Testis (tissue), 2 donors: ENCODE measurements at regions not wholly inside any gene's neighbourhood (a gene's known extent, or its start where the extent isn't known, plus 50 kb on each side); places are given as distances from the start of the nearest gene placed in this dataset.

ENCODE experiments used
- DNase-seq: peaks from one replicate; pipeline ENCODE4 v3.0.0-alpha.2; 2019
- H3K27ac ChIP-seq, 2 donors: fragments of 200-600 bp; sonication (generic); one replicate each; pipeline ENCODE4 v1.5.1; 2019
- H3K27me3 ChIP-seq: fragments of 200-600 bp; sonication (generic); one replicate; pipeline ENCODE4 v1.5.1; 2019
- H3K36me3 ChIP-seq: fragments of 200-600 bp; sonication (generic); one replicate; pipeline ENCODE4 v1.5.1; 2017; ENCODE audit warnings: low read depth; ENCODE audit errors: missing control alignments
- H3K4me1 ChIP-seq: fragments of 200-600 bp; sonication (generic); one replicate; pipeline ENCODE4 v1.5.1; 2019
- H3K4me3 ChIP-seq, 2 donors: fragments of 200-600 bp; sonication (generic); one replicate each; pipeline ENCODE4 v1.5.1; 2017 to 2019
- H3K9me3 ChIP-seq: fragments of 200-600 bp; sonication (generic); one replicate; pipeline ENCODE4 v1.5.1; 2017
- POLR2A ChIP-seq: fragments of 450-650 bp; IDR thresholded peaks from one replicate; pipeline ENCODE4 v1.6.1; 2017; ENCODE audit warnings: antibody characterized with exemption, mild to moderate bottlenecking, moderate library complexity
- WGBS, 2 donors: methylation state at CpG; one replicate each; pipeline ENCODE4 v1.1.5; 2018; 5-methylcytosine and 5-hydroxymethylcytosine counted together
- intact Hi-C: fragments of 100-400 bp; cut with DNase I; formaldehyde crosslinking; loops from one replicate; pipeline ENCODE4 v1.15.1; 2023; ENCODE audit warnings: low total_unique reads
- TF ChIP-seq, protein P1 (sequence below), 3 experiments: fragments of 450-650 bp in 2 of 3; fragments of 200-600 bp in 1 of 3; sonication (generic) in 1 of 3; IDR thresholded peaks; one replicate each; pipeline ENCODE4 v1.5.1; 2016 to 2019; ENCODE audit warnings: antibody characterized with exemption in 3 of 3, mild to moderate bottlenecking in 2 of 3, moderate library complexity in 1 of 3

DNA sequence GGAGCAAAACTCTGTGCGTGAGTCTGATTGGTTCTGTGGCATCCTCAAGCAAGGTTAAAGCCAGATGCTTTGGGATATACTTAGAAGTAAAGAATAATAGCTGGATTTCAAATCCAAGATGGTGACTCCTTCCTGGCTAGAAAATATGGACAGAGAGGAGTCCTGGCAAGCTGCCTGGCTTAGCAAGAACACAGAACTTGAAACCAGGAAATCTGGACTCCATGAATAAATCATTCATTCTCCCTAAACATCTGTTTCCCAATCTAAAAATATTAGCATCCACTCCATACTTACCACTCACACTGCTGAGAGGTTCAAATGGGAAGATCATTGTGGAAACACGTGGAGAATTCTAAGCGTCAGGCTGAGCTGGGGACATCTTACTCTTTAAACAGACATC, 1074.1 kb upstream of the AUTS2 start:
- no peaks in the 10 kb centered on the region for H3K4me1 ChIP-seq
- no peak for DNase-seq
- no peaks in the 10 kb centered on the region for H3K9me3 ChIP-seq
- no peak overlapping the region for H3K4me3 ChIP-seq
- H3K27ac ChIP-seq, result no peak overlapping the region
- WGBS, 2 donors, result 80 to 89% methylated on average over 3 of the region's 3 CpGs
- H3K36me3 ChIP-seq, result no peaks in the 10 kb centered on the region
- intact Hi-C loops, result no loop called here
- no peaks in the 10 kb centered on the region for H3K27me3 ChIP-seq
- TF ChIP-seq POLR2A, result no peak
- TF ChIP-seq, protein P1, sequence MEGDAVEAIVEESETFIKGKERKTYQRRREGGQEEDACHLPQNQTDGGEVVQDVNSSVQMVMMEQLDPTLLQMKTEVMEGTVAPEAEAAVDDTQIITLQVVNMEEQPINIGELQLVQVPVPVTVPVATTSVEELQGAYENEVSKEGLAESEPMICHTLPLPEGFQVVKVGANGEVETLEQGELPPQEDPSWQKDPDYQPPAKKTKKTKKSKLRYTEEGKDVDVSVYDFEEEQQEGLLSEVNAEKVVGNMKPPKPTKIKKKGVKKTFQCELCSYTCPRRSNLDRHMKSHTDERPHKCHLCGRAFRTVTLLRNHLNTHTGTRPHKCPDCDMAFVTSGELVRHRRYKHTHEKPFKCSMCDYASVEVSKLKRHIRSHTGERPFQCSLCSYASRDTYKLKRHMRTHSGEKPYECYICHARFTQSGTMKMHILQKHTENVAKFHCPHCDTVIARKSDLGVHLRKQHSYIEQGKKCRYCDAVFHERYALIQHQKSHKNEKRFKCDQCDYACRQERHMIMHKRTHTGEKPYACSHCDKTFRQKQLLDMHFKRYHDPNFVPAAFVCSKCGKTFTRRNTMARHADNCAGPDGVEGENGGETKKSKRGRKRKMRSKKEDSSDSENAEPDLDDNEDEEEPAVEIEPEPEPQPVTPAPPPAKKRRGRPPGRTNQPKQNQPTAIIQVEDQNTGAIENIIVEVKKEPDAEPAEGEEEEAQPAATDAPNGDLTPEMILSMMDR (IDR thresholded peaks at IDR 0.05), result no peak

DNA sequence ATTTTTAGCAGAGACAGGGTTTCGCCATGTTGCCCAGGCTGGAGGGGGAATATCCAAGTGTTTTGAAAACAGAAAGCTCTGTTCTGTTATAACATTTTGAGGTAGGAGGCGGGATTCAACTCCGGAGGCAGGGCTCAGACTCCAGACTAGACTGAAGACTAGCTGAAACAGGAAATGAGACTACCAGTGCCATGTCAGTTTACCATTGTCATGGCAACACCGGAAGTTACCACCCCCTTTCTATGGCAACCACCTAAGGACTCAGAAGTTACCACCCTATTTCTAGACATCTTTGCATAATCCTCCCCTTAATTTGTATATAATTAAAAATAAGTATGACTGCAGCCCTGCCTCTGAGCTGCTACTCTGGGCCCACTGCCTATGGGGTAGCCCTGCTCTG, 1069.1 kb upstream of the AUTS2 start:
- H3K4me3 ChIP-seq, result peak overlapping the region; percentile 39 to 54
- no peaks in the 10 kb centered on the region for H3K36me3 ChIP-seq
- H3K27ac ChIP-seq, result no peak overlapping the region
- no peaks in the 10 kb centered on the region for H3K4me1 ChIP-seq
- peak; percentile 85 for DNase-seq
- TF ChIP-seq, protein P1 (IDR thresholded peaks at IDR 0.05), result no peak
- TF ChIP-seq POLR2A, result no peak
- intact Hi-C loops, result no loop called here
- 59 to 79% methylated on average over 4 of the region's 4 CpGs for WGBS, 2 donors
- no peaks in the 10 kb centered on the region for H3K27me3 ChIP-seq
- H3K9me3 ChIP-seq, result no peaks in the 10 kb centered on the region

DNA sequence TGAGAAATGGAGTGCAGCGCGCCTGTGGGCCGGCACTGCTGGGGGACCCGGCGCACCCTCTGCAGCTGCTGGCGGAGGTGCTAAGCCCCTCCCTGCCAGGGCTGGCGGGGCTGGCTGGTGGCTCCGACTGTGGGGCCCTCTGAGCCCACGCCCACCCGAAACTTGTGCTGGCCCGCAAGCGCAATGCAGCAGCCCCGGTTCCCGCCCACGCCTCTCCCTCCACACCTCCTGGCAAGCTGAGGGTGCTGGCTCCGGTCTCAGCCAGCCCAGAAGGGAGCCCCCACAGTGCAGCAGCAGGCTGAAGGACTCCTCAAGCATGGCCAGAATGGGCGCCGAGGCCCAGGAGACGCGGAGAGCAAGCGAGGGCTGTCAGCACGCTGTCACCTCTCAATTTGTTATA, 1063.0 kb upstream of the AUTS2 start:
- no peaks in the 10 kb centered on the region for H3K36me3 ChIP-seq
- no peak for DNase-seq
- intact Hi-C loops, result no loop called here
- no peak overlapping the region for H3K27ac ChIP-seq
- no peaks in the 10 kb centered on the region for H3K9me3 ChIP-seq
- H3K27me3 ChIP-seq, result no peaks in the 10 kb centered on the region
- WGBS, 2 donors, result 68 to 71% methylated on average over 7 to 22 of the region's 22 CpGs
- H3K4me1 ChIP-seq, result no peaks in the 10 kb centered on the region
- TF ChIP-seq, protein P1 (IDR thresholded peaks at IDR 0.05), result no peak
- no peak for TF ChIP-seq POLR2A
- H3K4me3 ChIP-seq, result peak overlapping the region in 1 of 2 donors; percentile 38

DNA sequence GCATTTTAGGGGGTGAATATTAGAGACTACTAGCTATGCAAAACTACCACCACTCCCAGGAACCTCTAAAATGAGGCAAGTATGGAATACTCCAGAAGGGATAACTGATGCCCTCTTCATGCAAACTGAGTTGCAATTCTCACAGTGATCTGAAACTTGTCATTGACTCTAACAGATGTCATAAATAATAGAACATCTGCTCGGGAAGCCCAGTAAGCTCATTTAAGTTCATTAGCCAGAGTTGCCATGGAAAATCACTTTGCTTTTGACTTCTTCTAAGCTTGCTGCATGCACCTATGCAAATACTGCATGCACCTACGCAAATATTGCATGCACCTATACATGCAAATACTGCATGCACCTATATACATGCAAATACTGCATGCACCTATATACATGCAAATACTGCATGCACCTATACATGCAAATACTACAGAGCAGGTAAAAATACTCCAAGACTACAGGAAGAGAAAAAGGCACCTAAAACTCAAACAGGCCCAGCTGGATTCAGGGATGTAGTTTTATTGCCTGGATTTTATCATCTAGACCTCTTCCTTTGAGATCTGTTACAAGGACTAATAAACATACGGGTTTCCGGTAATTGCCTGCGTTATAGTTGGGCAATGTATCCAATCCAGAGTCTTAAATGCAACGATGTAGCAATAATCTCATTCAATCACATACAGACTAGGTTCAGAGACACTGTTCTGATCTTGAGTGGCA, 1061.1 kb upstream of the AUTS2 start:
- no peaks in the 10 kb centered on the region for H3K36me3 ChIP-seq
- no peaks in the 10 kb centered on the region for H3K27me3 ChIP-seq
- H3K4me3 ChIP-seq, result no peak overlapping the region
- H3K4me1 ChIP-seq, result no peaks in the 10 kb centered on the region
- H3K9me3 ChIP-seq, result no peaks in the 10 kb centered on the region
- WGBS, 2 donors, result 48 to 49% methylated on average over 6 of the region's 6 CpGs
- DNase-seq, result no peak
- no peak overlapping the region for H3K27ac ChIP-seq
- intact Hi-C loops, result no loop called here
- TF ChIP-seq, protein P1 (IDR thresholded peaks at IDR 0.05), result no peak
- TF ChIP-seq POLR2A, result no peak

DNA sequence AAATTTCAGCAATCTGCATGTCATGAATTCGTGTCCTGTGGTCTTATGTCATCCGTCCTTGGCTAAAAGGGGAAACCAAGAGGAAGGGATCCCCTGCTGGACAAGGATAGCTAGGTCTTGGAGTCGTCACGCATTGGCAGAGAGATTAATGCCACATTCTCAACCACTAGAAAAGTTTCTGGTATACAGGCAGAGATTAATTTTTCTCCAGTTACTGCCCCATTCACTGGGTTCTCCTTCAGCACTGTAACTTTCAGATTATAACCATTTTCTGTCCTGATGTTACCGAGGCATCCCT, 1060.6 kb upstream of the AUTS2 start:
- H3K4me1 ChIP-seq, result no peaks in the 10 kb centered on the region
- H3K4me3 ChIP-seq, result no peak overlapping the region
- intact Hi-C loops, result no loop called here
- DNase-seq, result no peak
- H3K36me3 ChIP-seq, result no peaks in the 10 kb centered on the region
- 50 to 60% methylated on average over 5 of the region's 5 CpGs for WGBS, 2 donors
- H3K27me3 ChIP-seq, result no peaks in the 10 kb centered on the region
- H3K9me3 ChIP-seq, result no peaks in the 10 kb centered on the region
- TF ChIP-seq, protein P1 (IDR thresholded peaks at IDR 0.05), result no peak
- TF ChIP-seq POLR2A, result no peak
- H3K27ac ChIP-seq, result no peak overlapping the region
